NCI-H187 treated with DMSO at 0.1 percent for 48 hours (cell line): ENCODE measurements at regions not wholly inside any gene's neighbourhood (a gene's known extent, or its start where the extent isn't known, plus 50 kb on each side); places are given as distances from the start of the nearest gene placed in this dataset.
"Not testable (repeated sequence)": the region's sequence is repeated elsewhere in the genome, so short reads cannot be mapped to it uniquely, and the experiment has no call there.

Source experiments
- DNase-seq: peaks from one replicate; lab custom pipeline; 2025; lab: John Stamatoyannopoulos, UW

GRCh38 chr3:181987736-181988135 lies 276.0 kb downstream of the SOX2 start:
- DNase-seq: no peak

- DNase-seq: no peak
These were observed 287.1 kb downstream of the SOX2 start for GRCh38 chr3:181998828-181999227.

- no peak for DNase-seq
These were observed 287.6 kb downstream of the SOX2 start for GRCh38 chr3:181999314-181999713.

- no peak for DNase-seq
These were observed 288.7 kb downstream of the SOX2 start for GRCh38 chr3:182000447-182000846.

- DNase-seq: no peak
These were observed 293.5 kb downstream of the SOX2 start for GRCh38 chr3:182005219-182005618.

GRCh38 chr3:182005701-182006100 lies 294.0 kb downstream of the SOX2 start:
- no peak for DNase-seq

GRCh38 chr3:182006431-182006830 lies 294.7 kb downstream of the SOX2 start:
- DNase-seq: no peak

- DNase-seq: no peak
These were observed 295.7 kb downstream of the SOX2 start for GRCh38 chr3:182007441-182007840.

GRCh38 chr3:182018361-182018760 lies 306.6 kb downstream of the SOX2 start:
- DNase-seq: no peak

GRCh38 chr3:182019926-182020325 lies 308.2 kb downstream of the SOX2 start:
- no peak for DNase-seq

GRCh38 chr3:182023843-182024242 lies 312.1 kb downstream of the SOX2 start:
- DNase-seq: no peak

GRCh38 chr3:182027366-182027765 lies 315.6 kb downstream of the SOX2 start:
- DNase-seq: no peak

GRCh38 chr3:182028081-182028480 lies 316.4 kb downstream of the SOX2 start:
- no peak for DNase-seq

- DNase-seq: not testable (repeated sequence)
These were observed 322.5 kb downstream of the SOX2 start for GRCh38 chr3:182034231-182034630.

GRCh38 chr3:182035324-182035723 lies 323.6 kb downstream of the SOX2 start:
- DNase-seq: no peak

GRCh38 chr3:182036382-182036781 lies 324.7 kb downstream of the SOX2 start:
- no peak for DNase-seq

- DNase-seq: no peak
These were observed 330.1 kb downstream of the SOX2 start for GRCh38 chr3:182041668-182042291.

GRCh38 chr3:182045736-182046135 lies 334.0 kb downstream of the SOX2 start:
- DNase-seq: no peak

- no peak for DNase-seq
These were observed 334.5 kb downstream of the SOX2 start for GRCh38 chr3:182046166-182046764.

- DNase-seq: no peak
These were observed 339.2 kb downstream of the SOX2 start for GRCh38 chr3:182050932-182051331.

GRCh38 chr3:182052332-182052731 lies 340.6 kb downstream of the SOX2 start:
- no peak for DNase-seq

GRCh38 chr3:182052757-182053156 lies 341.0 kb downstream of the SOX2 start:
- DNase-seq: no peak

GRCh38 chr3:182058488-182058887 lies 346.8 kb downstream of the SOX2 start:
- no peak for DNase-seq

- DNase-seq: no peak
These were observed 352.0 kb downstream of the SOX2 start for GRCh38 chr3:182063742-182064141.
